Stomach (tissue), 8 donors: ENCODE measurements at regions not wholly inside any gene's neighbourhood (a gene's known extent, or its start where the extent isn't known, plus 50 kb on each side); places are given as distances from the start of the nearest gene placed in this dataset.

Experiments used
- DNase-seq, 2 donors: peaks; one replicate each; pipeline versions ENCODE4 v3.0.0 to v3.0.0-alpha.2; 2013 to 2019
- H3K27ac ChIP-seq, 5 donors: fragments of 200-600 bp in 4 of 5; sonication (generic) in 4 of 5; one replicate each; pipeline ENCODE4 v1.5.1; 2013 to 2019; ENCODE audit warnings: mild to moderate bottlenecking in 1 of 5, moderate library complexity in 1 of 5
- H3K27me3 ChIP-seq, 3 donors: fragments of 200-600 bp; sonication (generic); one replicate each; pipeline ENCODE4 v1.5.1; 2017 to 2019; ENCODE audit warnings: mixed run types in 1 of 3
- H3K36me3 ChIP-seq, 4 donors: fragments of 200-600 bp; sonication (generic); 1 replicate in 3 of 4; 2 replicates in 1 of 4; pipeline ENCODE4 v1.5.1; 2016 to 2019
- H3K4me1 ChIP-seq, 4 donors: fragments of 200-600 bp; sonication (generic); one replicate each; pipeline ENCODE4 v1.5.1; 2016 to 2019
- H3K4me3 ChIP-seq, 4 donors: fragments of 200-600 bp; sonication (generic) in 3 of 4; one replicate each; pipeline ENCODE4 v1.5.1; 2016 to 2019; ENCODE audit warnings: mild to moderate bottlenecking in 1 of 4
- H3K9me3 ChIP-seq, 4 donors: fragments of 200-600 bp; sonication (generic); one replicate each; pipeline ENCODE4 v1.5.1; 2016 to 2019
- EP300 ChIP-seq: sonication (generic); formaldehyde crosslinking; IDR thresholded peaks from one replicate; pipeline ENCODE4 v1.6.1; 2017; ENCODE audit warnings: antibody characterized with exemption
- POLR2A ChIP-seq, 4 donors: fragments of 450-650 bp; IDR thresholded peaks; one replicate each; pipeline ENCODE4 v1.6.1; 2016; ENCODE audit warnings: antibody characterized with exemption in 4 of 4, control low read depth in 2 of 4, mild to moderate bottlenecking in 1 of 4, moderate library complexity in 1 of 4
- POLR2AphosphoS5 ChIP-seq, 3 donors: sonication (generic); formaldehyde crosslinking; IDR thresholded peaks; one replicate each; pipeline ENCODE4 v1.6.1; 2016; ENCODE audit warnings: antibody characterized with exemption in 3 of 3
- WGBS, 5 donors: extraction: QIAGEN DNeasy Blood & Tissue Kit in 3 of 5; methylation state at CpG; one replicate each; pipeline versions ENCODE4 v1.1.5 to v1.1.7; 2013 to 2018; 5-methylcytosine and 5-hydroxymethylcytosine counted together
- intact Hi-C: fragments of 100-400 bp; cut with DNase I; formaldehyde crosslinking; loops from one replicate; pipeline ENCODE4 v1.15.1; 2023; ENCODE audit warnings: low total_unique reads
- TF ChIP-seq, protein P1 (sequence below), 7 experiments: fragments of 450-650 bp in 4 of 7; fragments of 200-600 bp in 3 of 7; sonication (generic) in 3 of 7; IDR thresholded peaks; one replicate each; pipeline ENCODE4 v1.5.1; 2016 to 2019; ENCODE audit warnings: antibody characterized with exemption in 7 of 7, control low read depth in 2 of 7, mild to moderate bottlenecking in 1 of 7
- donor health status: healthy with polysubstance abuse.
- donor health status: Bipolar disorder and iron deficiency.
- donor health status: healthy.

DNA sequence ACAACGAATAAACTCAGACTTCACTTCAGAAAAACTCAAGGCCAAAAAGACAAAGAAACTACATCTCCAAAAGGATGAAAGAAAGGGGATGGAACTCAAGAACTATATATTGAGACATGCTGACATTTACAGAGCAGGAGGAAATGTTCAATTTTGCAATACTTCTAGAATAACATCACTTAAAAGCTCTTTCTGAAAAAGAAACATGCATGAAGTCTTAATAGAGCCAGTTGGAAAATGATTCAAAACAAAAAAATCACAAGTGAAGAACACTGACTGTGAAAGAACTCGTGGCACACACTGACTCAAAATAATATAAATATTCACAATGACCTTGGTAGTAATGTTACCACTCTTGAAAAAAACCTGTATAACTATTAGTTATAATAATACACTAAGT, 267.8 kb upstream of the NREP start:
- 48 to 82% (median 74%) methylated on average over 2 of the region's 2 CpGs for WGBS, 5 donors
- H3K27me3 ChIP-seq = no peaks in the 10 kb centered on the region
- H3K9me3 ChIP-seq = peaks cover 0 to 4% (median 0%) of the 10 kb centered on the region in 4 donors
- H3K4me3 ChIP-seq = no peak overlapping the region
- H3K4me1 ChIP-seq = no peaks in the 10 kb centered on the region
- H3K36me3 ChIP-seq = no peaks in the 10 kb centered on the region
- DNase-seq = no peak
- TF ChIP-seq POLR2A (IDR thresholded peaks at IDR 0.05) (no peak), EP300 (no peak)
- TF ChIP-seq, protein P1, sequence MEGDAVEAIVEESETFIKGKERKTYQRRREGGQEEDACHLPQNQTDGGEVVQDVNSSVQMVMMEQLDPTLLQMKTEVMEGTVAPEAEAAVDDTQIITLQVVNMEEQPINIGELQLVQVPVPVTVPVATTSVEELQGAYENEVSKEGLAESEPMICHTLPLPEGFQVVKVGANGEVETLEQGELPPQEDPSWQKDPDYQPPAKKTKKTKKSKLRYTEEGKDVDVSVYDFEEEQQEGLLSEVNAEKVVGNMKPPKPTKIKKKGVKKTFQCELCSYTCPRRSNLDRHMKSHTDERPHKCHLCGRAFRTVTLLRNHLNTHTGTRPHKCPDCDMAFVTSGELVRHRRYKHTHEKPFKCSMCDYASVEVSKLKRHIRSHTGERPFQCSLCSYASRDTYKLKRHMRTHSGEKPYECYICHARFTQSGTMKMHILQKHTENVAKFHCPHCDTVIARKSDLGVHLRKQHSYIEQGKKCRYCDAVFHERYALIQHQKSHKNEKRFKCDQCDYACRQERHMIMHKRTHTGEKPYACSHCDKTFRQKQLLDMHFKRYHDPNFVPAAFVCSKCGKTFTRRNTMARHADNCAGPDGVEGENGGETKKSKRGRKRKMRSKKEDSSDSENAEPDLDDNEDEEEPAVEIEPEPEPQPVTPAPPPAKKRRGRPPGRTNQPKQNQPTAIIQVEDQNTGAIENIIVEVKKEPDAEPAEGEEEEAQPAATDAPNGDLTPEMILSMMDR (IDR thresholded peaks at IDR 0.05) = no peak
- intact Hi-C loops = no loop called here
- no peak overlapping the region for H3K27ac ChIP-seq

DNA sequence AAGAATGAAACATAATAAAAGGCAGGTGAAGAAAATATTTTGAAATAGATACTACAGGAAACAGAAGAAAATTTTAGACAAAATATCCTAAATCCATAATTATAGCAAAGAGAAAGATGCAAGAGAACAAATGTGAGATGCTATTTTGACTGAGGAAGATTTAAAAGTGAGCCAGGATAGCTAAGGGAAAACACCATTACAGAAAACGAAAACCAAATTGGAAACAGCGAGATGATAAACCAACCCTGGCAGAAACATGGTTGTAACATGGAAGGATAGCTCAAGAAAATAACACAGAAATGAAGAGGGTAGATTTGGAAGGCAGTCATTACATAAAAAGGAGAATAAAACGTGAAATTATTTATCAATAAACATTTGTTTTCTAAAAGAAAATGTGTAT, 267.2 kb upstream of the NREP start:
- no peaks in the 10 kb centered on the region for H3K36me3 ChIP-seq
- no peaks in the 10 kb centered on the region for H3K27me3 ChIP-seq
- H3K9me3 ChIP-seq = peaks cover 0 to 4% (median 0%) of the 10 kb centered on the region in 4 donors
- H3K4me3 ChIP-seq = no peak overlapping the region
- WGBS, 5 donors = 81 to 87% (median 85%) methylated on average over 3 of the region's 3 CpGs
- H3K4me1 ChIP-seq = no peaks in the 10 kb centered on the region
- intact Hi-C loops = no loop called here
- no peak for TF ChIP-seq EP300
- no peak for TF ChIP-seq POLR2AphosphoS5 (IDR thresholded peaks at IDR 0.05)
- no peak for TF ChIP-seq POLR2A (IDR thresholded peaks at IDR 0.05)
- TF ChIP-seq, protein P1 (IDR thresholded peaks at IDR 0.05) = no peak
- no peak for DNase-seq
- H3K27ac ChIP-seq = no peak overlapping the region

DNA sequence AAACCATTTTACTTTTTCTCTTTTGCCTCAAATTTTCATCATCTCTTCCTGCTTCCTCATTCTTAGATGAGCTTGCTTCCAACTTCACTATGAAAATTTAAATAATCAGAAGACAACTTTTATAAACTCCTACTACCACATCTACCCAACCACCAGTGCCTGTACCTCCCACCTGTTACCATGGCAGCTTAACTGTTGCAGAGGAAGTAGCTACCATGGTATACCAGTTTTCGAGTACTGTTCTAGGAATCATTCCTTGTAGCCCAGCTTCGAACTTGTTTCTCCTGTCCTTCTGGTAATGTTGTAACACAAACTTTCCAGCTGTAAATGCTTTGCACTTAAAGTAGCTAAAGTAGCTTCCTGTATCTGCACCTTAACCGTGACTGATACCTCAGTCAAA, 266.8 kb upstream of the NREP start:
- H3K27me3 ChIP-seq = no peaks in the 10 kb centered on the region
- H3K4me3 ChIP-seq = no peak overlapping the region
- no peak for DNase-seq
- no peaks in the 10 kb centered on the region for H3K36me3 ChIP-seq
- no peak overlapping the region for H3K27ac ChIP-seq
- intact Hi-C loops = no loop called here
- peaks cover 0 to under 1% (median 0%) of the 10 kb centered on the region in 4 donors for H3K9me3 ChIP-seq
- WGBS, 5 donors = 87 to 94% (median 92%) methylated on average over 3 of the region's 3 CpGs
- H3K4me1 ChIP-seq = no peaks in the 10 kb centered on the region
- no peak for TF ChIP-seq EP300
- no peak for TF ChIP-seq POLR2AphosphoS5 (IDR thresholded peaks at IDR 0.05)
- TF ChIP-seq POLR2A (IDR thresholded peaks at IDR 0.05) = no peak

DNA sequence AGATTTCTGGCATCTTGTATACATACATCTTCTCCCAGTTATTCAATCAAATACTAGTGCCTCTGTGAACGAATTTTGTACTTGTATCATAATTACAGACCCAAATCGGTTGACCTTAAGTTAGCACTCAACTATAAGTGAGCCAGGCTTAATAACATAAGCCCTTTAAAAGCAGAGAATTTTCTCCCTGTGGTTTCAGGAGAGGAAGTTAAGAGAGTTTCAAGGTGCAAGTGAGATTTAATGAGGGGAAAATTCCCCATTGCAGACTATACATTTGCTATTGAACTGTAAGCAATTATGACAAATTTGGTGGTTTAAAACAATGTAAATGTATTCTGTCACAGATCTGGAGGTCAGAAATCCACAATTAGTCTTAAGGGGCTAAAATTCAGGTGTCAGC, 261.9 kb upstream of the NREP start:
- DNase-seq = no peak
- H3K36me3 ChIP-seq = no peaks in the 10 kb centered on the region
- no peak overlapping the region for H3K27ac ChIP-seq
- peaks cover 0 to under 1% (median 0%) of the 10 kb centered on the region in 4 donors for H3K4me1 ChIP-seq
- no peak overlapping the region for H3K4me3 ChIP-seq
- WGBS, 5 donors = 60 to 79% (median 72%) methylated on average over 2 of the region's 2 CpGs
- H3K27me3 ChIP-seq = no peaks in the 10 kb centered on the region
- TF ChIP-seq, protein P1 (IDR thresholded peaks at IDR 0.05) = no peak
- TF ChIP-seq POLR2AphosphoS5 (IDR thresholded peaks at IDR 0.05) (no peak), POLR2A (IDR thresholded peaks at IDR 0.05) (no peak), EP300 (no peak)
- H3K9me3 ChIP-seq = no peaks in the 10 kb centered on the region
- intact Hi-C loops = no loop called here

DNA sequence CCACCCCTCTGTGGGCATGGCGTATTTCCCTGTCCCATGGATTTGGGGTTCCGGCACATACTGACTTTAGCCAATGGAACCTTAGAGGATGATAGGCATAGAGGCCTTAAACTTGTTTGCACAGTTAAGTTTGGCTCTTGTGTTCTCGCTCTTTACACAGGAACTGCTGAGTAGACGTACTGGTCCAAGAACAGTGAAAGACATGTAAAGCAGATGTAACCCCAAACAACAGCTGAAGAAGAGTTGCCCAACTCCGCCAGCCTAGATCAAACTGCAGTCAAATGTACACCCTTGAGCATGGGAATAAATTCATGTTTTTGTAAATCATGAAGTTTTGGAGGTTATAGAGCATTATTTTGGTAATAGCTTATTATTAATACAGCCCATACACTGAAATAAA, 260.0 kb upstream of the NREP start:
- WGBS, 5 donors = 90 to 95% (median 90%) methylated on average over 5 of the region's 5 CpGs

More for the DNA sequence above, 260.0 kb upstream of the NREP start:
- Histone ChIP-seq H3K27me3 (no peaks in the 10 kb centered on the region), H3K27ac (no peak overlapping the region), H3K4me1 (peaks cover 0 to 9% (median 4%) of the 10 kb centered on the region in 4 donors), H3K4me3 (no peak overlapping the region), H3K36me3 (no peaks in the 10 kb centered on the region), H3K9me3 (no peaks in the 10 kb centered on the region)
- intact Hi-C loops = no loop called here
- TF ChIP-seq, protein P1 (IDR thresholded peaks at IDR 0.05) = no peak
- TF ChIP-seq EP300 = no peak
- TF ChIP-seq POLR2A (IDR thresholded peaks at IDR 0.05) = no peak
- TF ChIP-seq POLR2AphosphoS5 (IDR thresholded peaks at IDR 0.05) = no peak
- no peak for DNase-seq
